Motor neuron (in vitro differentiated cells): ENCODE measurements at regions not wholly inside any gene's neighbourhood (a gene's known extent, or its start where the extent isn't known, plus 50 kb on each side); places are given as distances from the start of the nearest gene placed in this dataset.
"Not testable (repeated sequence)": the region's sequence is repeated elsewhere in the genome, so short reads cannot be mapped to it uniquely, and the experiment has no call there.

Experiments
- ATAC-seq, 8 experiments: fragments of 200-7000 bp; cut with Tn5 transposase; replicated peaks in 6 of 8; 2 replicates each; pipeline ENCODE4 v1.8.0; 2021; ENCODE audit warnings: mild to moderate bottlenecking in 8 of 8, moderate library complexity in 8 of 8
- H3K27ac ChIP-seq, 2 donors: fragments of 250-450 bp; sonication (Bioruptor Pico); 2 replicates each; pipeline ENCODE4 v1.9.0; 2021; ENCODE audit warnings: antibody characterized with exemption in 2 of 2, mild to moderate bottlenecking in 2 of 2, moderate library complexity in 1 of 2
- H3K4me1 ChIP-seq, 2 donors: fragments of 250-450 bp; sonication (Bioruptor Pico); replicated peaks in 1 of 2; 2 replicates each; pipeline ENCODE4 v1.6.1; 2021; ENCODE audit warnings: antibody characterized with exemption in 2 of 2, mild to moderate bottlenecking in 2 of 2, moderate library complexity in 1 of 2
- H3K4me3 ChIP-seq, 5 donors: fragments of 250-450 bp; sonication (Bioruptor Pico); 2 replicates each; pipeline ENCODE4 v1.9.0; 2021; ENCODE audit warnings: antibody characterized with exemption in 5 of 5, mild to moderate bottlenecking in 5 of 5, moderate library complexity in 4 of 5
- WGBS, 10 experiments: fragments of 450-650 bp; shearing (Covaris generic); methylation state at CpG; one replicate each; pipeline ENCODE4 v1.0.0; 2022; 5-methylcytosine and 5-hydroxymethylcytosine counted together
- in situ Hi-C, 9 experiments: fragments of 400-800 bp; cut with MboI; loops; one replicate each; pipeline ENCODE4 v1.15.0; 2021; ENCODE audit warnings: low sequenced_read_pairs in 9 of 9, low pct_unique_long_range_greater_than_20kb in 2 of 9; ENCODE audit not compliant: unreplicated experiment in 9 of 9

DNA sequence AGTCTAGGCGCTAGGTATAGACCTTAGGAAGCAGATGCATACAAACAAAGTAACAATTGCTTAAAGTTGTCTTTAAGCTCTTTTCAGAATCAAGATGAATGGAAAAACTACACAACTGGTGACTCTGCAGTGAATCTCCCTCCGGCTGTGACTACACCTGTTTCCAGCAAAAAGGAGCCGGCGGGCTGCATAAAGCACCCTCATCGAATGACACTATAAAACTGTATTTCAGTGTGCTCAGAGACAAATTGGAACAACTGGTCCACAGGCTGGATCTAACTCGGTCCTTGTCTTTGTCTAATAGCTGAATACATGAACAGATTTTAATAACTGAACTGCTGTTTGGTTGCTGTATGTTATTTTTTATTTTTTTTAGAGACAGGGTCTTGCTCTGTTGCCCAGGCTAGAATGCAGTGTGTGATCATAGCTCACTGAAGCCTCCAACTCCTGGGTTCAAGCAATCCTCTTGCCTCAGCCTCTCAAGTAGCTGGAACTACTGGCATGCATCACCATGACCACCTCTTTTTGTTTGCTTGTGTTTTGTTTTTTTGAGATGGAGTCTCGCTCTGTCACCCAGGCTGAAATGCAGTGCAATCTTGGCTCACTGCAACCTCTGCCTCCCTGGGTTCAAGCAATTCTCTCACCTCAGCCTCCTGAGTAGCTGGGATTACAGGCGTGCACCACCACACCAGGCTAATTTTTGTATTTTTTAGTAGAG, 64.2 kb upstream of the SVIL start:
- Histone ChIP-seq H3K27ac (no peak overlapping the region), H3K4me3 (no peak overlapping the region), H3K4me1 (peaks cover 8 to 14% of the 10 kb centered on the region in 2 donors)
- in situ Hi-C loops = no loop called here
- ATAC-seq = no peak
- 65 to 98% (median 92%) methylated on average over 2 to 7 of the region's 8 CpGs for WGBS, 10 experiments

DNA sequence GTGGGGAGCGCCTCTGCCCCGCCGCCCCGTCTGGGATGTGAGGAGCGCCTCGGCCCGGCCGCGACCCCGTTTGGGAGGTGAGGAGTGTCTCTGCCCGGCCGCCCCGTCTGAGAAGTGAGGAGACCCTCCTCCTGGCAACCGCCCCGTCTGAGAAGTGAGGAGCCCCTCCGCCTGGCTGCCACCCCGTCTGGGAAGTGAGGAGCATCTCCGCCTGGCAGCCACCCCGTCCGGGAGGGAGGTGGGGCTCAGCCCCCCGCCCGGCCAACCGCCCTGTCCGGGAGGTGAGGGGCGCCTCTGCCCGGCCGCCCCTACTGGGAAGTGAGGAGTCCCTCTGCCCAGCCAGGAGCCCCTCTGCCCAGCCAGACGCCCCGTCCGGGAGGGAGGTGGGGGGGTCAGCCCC, 61.8 kb upstream of the SVIL start:
- ATAC-seq, in situ Hi-C loops, H3K27ac ChIP-seq, H3K4me3 ChIP-seq, H3K4me1 ChIP-seq: not testable (repeated sequence)
- WGBS, 10 experiments = no CpG with 5 or more reads among the region's 30 CpGs

DNA sequence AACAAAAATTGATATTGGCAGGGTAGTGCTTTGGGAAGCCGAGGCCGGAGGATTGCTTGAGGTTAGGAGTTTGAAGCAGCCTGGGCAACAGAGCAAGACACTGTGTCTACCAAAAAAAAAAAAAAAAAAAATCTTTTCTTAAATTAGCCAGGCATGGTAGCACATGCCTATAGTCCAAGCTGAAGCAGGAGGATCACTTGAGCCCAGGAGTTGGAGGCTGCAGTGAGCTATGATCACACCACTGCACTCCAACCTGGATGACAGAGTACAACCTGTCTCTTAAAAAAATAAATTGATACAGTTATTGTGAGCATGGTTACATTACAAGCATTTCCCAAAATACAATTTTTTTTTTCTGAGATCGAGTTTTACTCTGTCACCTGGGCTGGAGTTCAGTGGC, 59.4 kb upstream of the SVIL start:
- Histone ChIP-seq H3K4me1 (peaks cover 2 to 6% of the 10 kb centered on the region in 2 donors), H3K4me3 (no peak overlapping the region), H3K27ac (no peak overlapping the region)
- in situ Hi-C loops = no loop called here
- 38 to 100% (median 100%) methylated on average over 1 to 3 of the region's 3 CpGs; no CpG with 5 or more reads in 1 of the 10 experiments for WGBS, 10 experiments
- ATAC-seq = peak in 1 of 8 experiments; percentile 17

- 0 to 81% (median 50%) methylated on average over 1 to 5 of the region's 5 CpGs; no CpG with 5 or more reads in 3 of the 10 experiments for WGBS, 10 experiments
- Histone ChIP-seq H3K4me1 (peaks cover 12 to 18% of the 10 kb centered on the region in 2 donors), H3K4me3 (no peak overlapping the region), H3K27ac (no peak overlapping the region)
- in situ Hi-C loops = no loop called here
- peak in 3 of 8 experiments; percentile 6 to 37 (median 37) for ATAC-seq
Measured at GRCh38 chr10:29692121-29692539, 57.4 kb upstream of the SVIL start.

DNA sequence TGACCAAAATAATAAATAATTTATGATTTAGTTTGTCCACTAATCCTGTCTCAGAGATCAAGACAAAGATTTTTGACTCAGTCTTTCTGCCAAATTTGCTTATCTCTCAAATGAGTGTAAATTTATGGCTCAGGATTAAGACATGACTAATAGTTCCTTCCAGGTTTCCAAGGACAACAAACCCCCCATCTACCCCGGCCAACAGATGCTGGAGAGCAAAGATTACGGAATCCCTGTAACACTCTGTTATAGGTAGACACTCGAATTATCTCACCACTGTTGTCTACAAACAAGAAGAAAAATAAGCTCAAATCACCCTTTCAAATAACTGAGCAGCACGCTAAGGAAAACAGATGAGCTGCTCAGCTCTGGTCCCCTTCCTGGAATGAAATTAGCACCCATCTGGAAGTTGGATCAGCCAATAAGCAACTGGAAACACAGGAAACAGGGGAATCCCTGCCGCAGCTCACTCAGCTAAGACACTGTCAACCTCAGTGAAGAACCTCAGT, 56.8 kb upstream of the SVIL start:
- no peak overlapping the region for H3K4me3 ChIP-seq
- in situ Hi-C loops = no loop called here
- H3K4me1 ChIP-seq = peaks cover 16 to 22% of the 10 kb centered on the region in 2 donors
- 3 to 94% (median 66%) methylated on average over 3 to 5 of the region's 5 CpGs; no CpG with 5 or more reads in 3 of the 10 experiments for WGBS, 10 experiments
- peak in 4 of 8 experiments; percentile 24 to 89 (median 58) for ATAC-seq
- H3K27ac ChIP-seq = no peak overlapping the region

GRCh38 chr10:29689001-29689400, 54.2 kb upstream of the SVIL start:
- 20 to 83% (median 73%) methylated on average over 2 to 5 of the region's 7 CpGs; no CpG with 5 or more reads in 3 of the 10 experiments for WGBS, 10 experiments

GRCh38 chr10:29688230-29688661, 53.5 kb upstream of the SVIL start:
- WGBS, 10 experiments = 0 to 60% (median 1%) methylated on average over 1 to 6 of the region's 7 CpGs; no CpG with 5 or more reads in 2 of the 10 experiments
- in situ Hi-C loops = no loop called here
- Histone ChIP-seq H3K4me3 (peak overlapping the region in 2 of 5 donors; percentile 6 to 11), H3K4me1 (peaks cover 21 to 22% of the 10 kb centered on the region in 2 donors), H3K27ac (no peak overlapping the region)
- ATAC-seq = peak in 7 of 8 experiments; percentile 17 to 99 (median 95)

More at GRCh38 chr10:29689001-29689400, 54.2 kb upstream of the SVIL start:
- H3K4me1 ChIP-seq = peaks cover 21 to 22% of the 10 kb centered on the region in 2 donors
- H3K4me3 ChIP-seq = no peak overlapping the region
- ATAC-seq = peak in 2 of 8 experiments; percentile 26 to 66
- no peak overlapping the region for H3K27ac ChIP-seq
- in situ Hi-C loops = no loop called here

DNA sequence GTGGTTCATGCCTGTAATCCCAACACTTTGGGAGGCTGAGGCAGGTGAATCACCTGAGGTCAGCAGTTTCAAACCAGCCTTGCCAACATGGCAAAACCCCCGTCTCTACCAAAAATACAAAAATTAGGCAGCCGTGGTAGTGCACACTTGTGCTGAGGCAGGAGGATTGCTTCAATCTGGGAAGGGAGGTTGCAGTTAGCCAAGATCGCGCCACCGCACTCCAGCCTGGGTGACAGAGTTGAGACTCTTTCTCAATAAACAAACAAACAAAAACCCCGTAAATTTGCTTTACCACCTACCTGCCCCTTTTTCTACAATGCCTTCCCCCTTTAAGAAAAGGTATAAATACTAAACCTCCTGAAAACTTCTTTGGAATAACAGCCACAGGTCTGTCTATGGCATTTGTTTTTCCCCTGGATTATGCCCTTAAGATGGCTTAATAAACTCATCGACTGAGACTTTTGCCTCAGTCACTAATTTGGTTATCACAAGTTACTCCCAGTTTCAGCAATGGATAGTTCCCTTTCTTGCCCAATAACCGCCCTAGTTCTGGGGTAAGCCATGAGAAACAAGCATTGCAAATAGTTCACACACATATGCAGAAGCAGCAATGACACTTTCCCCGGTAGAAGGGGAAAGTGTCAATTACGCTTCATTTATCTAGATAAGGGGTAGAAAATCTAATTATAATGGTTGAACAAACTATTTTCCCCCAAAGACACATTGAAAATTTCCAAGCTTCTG, 52.8 kb upstream of the SVIL start:
- WGBS, 10 experiments = 0 to 100% (median 60%) methylated on average over 1 to 8 of the region's 10 CpGs; no CpG with 5 or more reads in 2 of the 10 experiments
- in situ Hi-C loops = no loop called here
- peak overlapping the region in 2 of 5 donors; percentile 6 to 11 for H3K4me3 ChIP-seq

GRCh38 chr10:29685506-29685905, 50.7 kb upstream of the SVIL start:
- WGBS, 10 experiments = 23 to 90% (median 72%) methylated on average over 1 to 4 of the region's 4 CpGs
- peaks cover 15 to 19% of the 10 kb centered on the region in 2 donors for H3K4me1 ChIP-seq
- H3K4me3 ChIP-seq = no peak overlapping the region
- no peak overlapping the region for H3K27ac ChIP-seq
- no peak for ATAC-seq
- in situ Hi-C loops = no loop called here

More for the DNA sequence above, 52.8 kb upstream of the SVIL start:
- Histone ChIP-seq H3K27ac (no peak overlapping the region), H3K4me1 (peaks cover 21 to 22% of the 10 kb centered on the region in 2 donors)
- ATAC-seq = peak in 6 of 8 experiments; percentile 26 to 58 (median 40)
